GM12891 (cell line): ENCODE measurements at regions not wholly inside any gene's neighbourhood (a gene's known extent, or its start where the extent isn't known, plus 50 kb on each side); places are given as distances from the start of the nearest gene placed in this dataset.

ENCODE experiments used
- PAX5 ChIP-seq: IDR thresholded peaks from 2 replicates; pipeline ENCODE4 v1.6.1; 2011; ENCODE audit warnings: low read length, moderate library complexity, mild to moderate bottlenecking; ENCODE audit not compliant: insufficient read depth, severe bottlenecking
- POLR2A ChIP-seq: IDR thresholded peaks from 2 replicates; pipeline ENCODE4 v1.6.1; 2011; ENCODE audit warnings: low read depth, low read length, control low read depth
- POLR2AphosphoS5 ChIP-seq: IDR thresholded peaks from 2 replicates; pipeline ENCODE4 v1.6.1; 2011; ENCODE audit warnings: low read depth, low read length, control low read depth
- POU2F2 ChIP-seq: IDR thresholded peaks from 2 replicates; pipeline ENCODE4 v1.6.1; 2011; ENCODE audit warnings: low read depth, mild to moderate bottlenecking, control low read depth, low read length, moderate library complexity
- SPI1 ChIP-seq: IDR thresholded peaks from 2 replicates; pipeline ENCODE4 v1.6.1; 2011; ENCODE audit warnings: low read depth, low read length, control low read depth
- TAF1 ChIP-seq: IDR thresholded peaks from 2 replicates; pipeline ENCODE4 v1.6.1; 2011; ENCODE audit warnings: low read depth, low read length, control low read depth

GRCh38 chr11:91231226-91231625 is 993.4 kb upstream of the FAT3 start:
- TF ChIP-seq SPI1 (no peak), POLR2A (no peak), POLR2AphosphoS5 (no peak), TAF1 (no peak), PAX5 (no peak), POU2F2 (no peak)
